ENCODE measurements at regions not wholly inside any gene's neighbourhood (a gene's known extent, or its start where the extent isn't known, plus 50 kb on each side); places are given as distances from the start of the nearest gene placed in this dataset.

DNA sequence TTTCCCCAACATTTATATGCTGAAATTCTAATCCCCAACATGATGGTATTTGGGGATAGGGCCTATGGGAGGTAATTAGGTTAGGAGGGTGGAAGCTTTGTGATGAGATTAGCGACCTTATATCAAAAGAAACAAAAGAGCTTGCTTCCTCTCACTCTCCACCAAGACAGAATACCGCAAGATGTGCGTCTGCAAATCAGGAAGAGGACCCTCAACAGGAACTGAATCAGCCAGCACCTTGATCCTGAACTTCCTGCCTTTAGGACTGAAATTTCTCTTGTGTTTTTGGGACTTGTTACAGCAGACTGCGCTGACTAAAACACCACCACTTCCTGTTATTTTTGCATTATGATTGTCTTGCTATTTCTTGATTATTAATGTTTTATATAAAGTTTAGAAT, 1889.4 kb downstream of the C4orf33 start:
- TF ChIP-seq EZH2 (IDR thresholded peaks at IDR 0.05) (no peak), POLR2AphosphoS5 (IDR thresholded peaks at IDR 0.05; ENCODE audit: borderline replicate concordance, low read depth, low read length) (no peak), FOXP2 (optimal IDR thresholded peaks at IDR 0.05; ENCODE audit: control extremely low read depth, extremely low read length, insufficient read depth) (no peak)

Data from SK-N-MC (cell line).